HepG2 (cell line): ENCODE measurements at regions not wholly inside any gene's neighbourhood (a gene's known extent, or its start where the extent isn't known, plus 50 kb on each side); places are given as distances from the start of the nearest gene placed in this dataset.

ENCODE experiments used
- ATAC-seq: fragments of 200-7000 bp; cut with Tn5 transposase; 3 replicates; pipeline ENCODE4 v1.9.1; 2020; ENCODE audit warnings: mild to moderate bottlenecking, moderate library complexity
- BruUV-seq: library from RNA; stranded (reverse); fragments of 400-500 nt; replicated peaks from 2 replicates; lab custom pipeline; 2021; lab: Mats Ljungman, UMichigan
- CTCF ChIA-PET: fragments of 300-600 bp; formaldehyde crosslinking; extraction: SDS; loops from one replicate; lab custom pipeline; 2021; ENCODE audit warnings: low total read pairs, inconsistent platforms, low intra/inter-chr PET ratio; lab: Yijun Ruan, JAX
- POLR2A ChIA-PET: fragments of 350-600 bp; sonication (Branson Sonifier 250); formaldehyde crosslinking; loops from one replicate; lab custom pipeline; 2020; ENCODE audit warnings: antibody characterized with exemption, inconsistent platforms; lab: Yijun Ruan, JAX
- DNase-seq: peaks from one replicate; pipeline ENCODE4 v3.0.0-alpha.2; 2015; ENCODE audit warnings: low spot score
- FAIRE-seq: peaks from 3 replicates; lab custom pipeline; 2011; peaks lifted over from hg19 to GRCh38; lab: Jason Lieb, UNC
- H2AFZ ChIP-seq: one replicate; pipeline ENCODE4 v1.6.1; 2011; ENCODE audit warnings: low read length, inconsistent platforms
- H3K27ac ChIP-seq: fragments of 300-600 bp; 3 replicates; pipeline ENCODE4 v1.8.0; 2011; ENCODE audit warnings: mixed run types, mild to moderate bottlenecking, mixed read lengths, low read length, inconsistent platforms; ENCODE audit not compliant: insufficient read depth; ENCODE audit errors: extremely low read length
- H3K27me3 ChIP-seq, 2 experiments: fragments of 200-600 bp in 1 of 2; 2 replicates in 1 of 2; 3 replicates in 1 of 2; pipeline versions ENCODE4 v1.6.0 to v1.8.0; 2011; ENCODE audit warnings: low read length in 2 of 2, mild to moderate bottlenecking in 2 of 2, moderate library complexity in 2 of 2, inconsistent platforms in 1 of 2; ENCODE audit not compliant: insufficient read depth in 2 of 2, control insufficient read depth in 1 of 2
- H3K36me3 ChIP-seq, 2 experiments: fragments of 200-600 bp in 1 of 2; replicated peaks in 1 of 2; 2 replicates in 1 of 2; 3 replicates in 1 of 2; pipeline versions ENCODE4 v1.5.1 to v1.8.0; 2011; ENCODE audit warnings: low read length in 2 of 2, inconsistent platforms in 1 of 2; ENCODE audit not compliant: insufficient read depth in 2 of 2, control insufficient read depth in 1 of 2
- H3K4me1 ChIP-seq: 2 replicates; pipeline ENCODE4 v1.5.1; 2012; ENCODE audit warnings: low read length, inconsistent platforms; ENCODE audit not compliant: insufficient read depth
- H3K4me2 ChIP-seq: 2 replicates; pipeline ENCODE4 v1.6.0; 2011; ENCODE audit warnings: low read depth, low read length, inconsistent platforms
- H3K4me3 ChIP-seq, 3 experiments: fragments of 200-600 bp in 1 of 3; sonication (generic), shearing (Covaris generic) in 1 of 3; replicated peaks in 1 of 3; 2 replicates each; pipeline ENCODE4 v1.5.1; 2011 to 2016; ENCODE audit warnings: low read length in 3 of 3, inconsistent platforms in 2 of 3, low read depth in 2 of 3, mild to moderate bottlenecking in 2 of 3, control low read depth in 1 of 3, mixed read lengths in 1 of 3; ENCODE audit not compliant: insufficient read depth in 1 of 3
- H3K79me2 ChIP-seq: one replicate; pipeline ENCODE4 v1.6.1; 2011; ENCODE audit warnings: low read length, inconsistent platforms; ENCODE audit not compliant: insufficient read depth
- H3K9ac ChIP-seq: 2 replicates; pipeline ENCODE4 v1.6.0; 2011; ENCODE audit warnings: mild to moderate bottlenecking, low read depth, low read length, inconsistent platforms; ENCODE audit not compliant: insufficient read depth
- H3K9me3 ChIP-seq: 2 replicates; pipeline ENCODE4 v1.5.1; 2012; ENCODE audit warnings: mild to moderate bottlenecking, low read length
- H4K20me1 ChIP-seq: 2 replicates; pipeline ENCODE4 v1.6.0; 2011; ENCODE audit warnings: inconsistent platforms, mild to moderate bottlenecking, low read length, moderate library complexity; ENCODE audit not compliant: insufficient read depth
- HHEX ChIP-seq: IDR thresholded peaks from 2 replicates; pipeline ENCODE4 v1.6.1; 2016; ENCODE audit warnings: control low read depth
- MTA3 ChIP-seq: sonication (generic); formaldehyde crosslinking; IDR thresholded peaks from 2 replicates; pipeline ENCODE4 v1.4.0; 2020; ENCODE audit warnings: missing genetic modification reagents
- NR0B2 ChIP-seq: sonication (generic); formaldehyde crosslinking; IDR thresholded peaks from 2 replicates; pipeline ENCODE4 v1.4.0; 2020; ENCODE audit warnings: mild to moderate bottlenecking, missing genetic modification reagents
- ZFP1 ChIP-seq: IDR thresholded peaks from 2 replicates; pipeline ENCODE4 v1.6.1; 2016
- ZNF414 ChIP-seq: sonication (generic); formaldehyde crosslinking; IDR thresholded peaks from 2 replicates; pipeline ENCODE4 v1.5.0; 2020; ENCODE audit warnings: missing genetic modification reagents
- ZNF547 ChIP-seq: sonication (generic); formaldehyde crosslinking; IDR thresholded peaks from 2 replicates; pipeline ENCODE4 v1.5.1; 2020; ENCODE audit warnings: mild to moderate bottlenecking, missing genetic modification reagents
- ZNF564 ChIP-seq: sonication (generic); formaldehyde crosslinking; IDR thresholded peaks from 2 replicates; pipeline ENCODE4 v1.8.1; 2023; ENCODE audit warnings: mild to moderate bottlenecking, missing genetic modification reagents
- ZNF709 ChIP-seq: sonication (generic); formaldehyde crosslinking; IDR thresholded peaks from 2 replicates; pipeline ENCODE4 v1.5.0; 2020; ENCODE audit warnings: mild to moderate bottlenecking, missing genetic modification reagents
- WGBS: methylation state at CpG from one replicate; pipeline ENCODE4 v1.1.6; 2017; ENCODE audit warnings: low lambda C conversion rate; 5-methylcytosine and 5-hydroxymethylcytosine counted together
- in situ Hi-C: cut with HindIII; loops from 2 replicates; pipeline ENCODE4 v1.10.0; 2017; ENCODE audit warnings: low pct_unique_long_range_greater_than_20kb; ENCODE audit not compliant: extremely low pct_ligation_motif_present
- intact Hi-C: fragments of 100-400 bp; cut with micrococcal nuclease; formaldehyde crosslinking; loops from one replicate; pipeline ENCODE4 v1.10.0; 2022; ENCODE audit not compliant: unreplicated experiment
- TF ChIP-seq, protein P1 (sequence below): sonication (generic); formaldehyde crosslinking; conservative IDR thresholded peaks from 2 replicates; pipeline ENCODE4 v1.8.0; 2022; ENCODE audit warnings: mild to moderate bottlenecking, moderate library complexity, missing genetic modification reagents
- TF ChIP-seq, protein P2 (sequence below): sonication (generic); formaldehyde crosslinking; IDR thresholded peaks from 2 replicates; pipeline ENCODE4 v1.5.0; 2020; ENCODE audit warnings: mild to moderate bottlenecking, missing genetic modification reagents, borderline replicate concordance

DNA sequence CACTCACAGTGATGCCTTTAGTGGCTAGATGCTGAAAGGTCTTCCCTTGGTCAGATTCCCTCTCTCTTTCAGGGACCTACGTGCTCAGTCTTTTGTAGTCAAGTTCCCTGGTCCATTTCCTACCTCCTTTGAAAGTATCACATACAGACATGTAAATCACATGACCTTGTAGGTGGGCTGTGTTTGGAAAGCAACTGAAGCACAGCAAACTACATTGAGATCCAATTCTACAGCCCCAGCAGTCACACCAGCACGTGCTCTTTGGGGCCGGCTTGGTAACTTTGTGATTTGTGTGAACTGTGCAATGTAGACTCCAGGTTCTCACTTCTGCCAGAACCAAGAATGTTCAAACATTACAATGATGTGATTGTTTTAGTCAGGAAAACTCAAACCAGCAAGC lies 89.7 kb upstream of the PLPP4 start:
- ATAC-seq: no peak
- Histone ChIP-seq H3K27ac (no peak overlapping the region), H3K27me3 (no peaks in the 10 kb centered on the region), H3K36me3 (no peaks in the 10 kb centered on the region), H3K9ac (no peak overlapping the region), H3K4me3 (no peak overlapping the region), H3K4me2 (no peak overlapping the region), H3K79me2 (no peaks in the 10 kb centered on the region), H2AFZ (no peak overlapping the region), H3K4me1 (peaks cover 18% of the 10 kb centered on the region), H3K9me3 (no peaks in the 10 kb centered on the region), H4K20me1 (no peaks in the 10 kb centered on the region)
- in situ Hi-C loops (no loop called here), intact Hi-C loops (no loop called here)
- 44% methylated on average over 3 of the region's 3 CpGs for WGBS
- ChIA-PET CTCF (no interaction called here), POLR2A (no interaction called here)
- FAIRE-seq: no peak
- BruUV-seq: no TSS peak
- DNase-seq: no peak
- TF ChIP-seq ZNF709: no peak
- TF ChIP-seq, protein P1, sequence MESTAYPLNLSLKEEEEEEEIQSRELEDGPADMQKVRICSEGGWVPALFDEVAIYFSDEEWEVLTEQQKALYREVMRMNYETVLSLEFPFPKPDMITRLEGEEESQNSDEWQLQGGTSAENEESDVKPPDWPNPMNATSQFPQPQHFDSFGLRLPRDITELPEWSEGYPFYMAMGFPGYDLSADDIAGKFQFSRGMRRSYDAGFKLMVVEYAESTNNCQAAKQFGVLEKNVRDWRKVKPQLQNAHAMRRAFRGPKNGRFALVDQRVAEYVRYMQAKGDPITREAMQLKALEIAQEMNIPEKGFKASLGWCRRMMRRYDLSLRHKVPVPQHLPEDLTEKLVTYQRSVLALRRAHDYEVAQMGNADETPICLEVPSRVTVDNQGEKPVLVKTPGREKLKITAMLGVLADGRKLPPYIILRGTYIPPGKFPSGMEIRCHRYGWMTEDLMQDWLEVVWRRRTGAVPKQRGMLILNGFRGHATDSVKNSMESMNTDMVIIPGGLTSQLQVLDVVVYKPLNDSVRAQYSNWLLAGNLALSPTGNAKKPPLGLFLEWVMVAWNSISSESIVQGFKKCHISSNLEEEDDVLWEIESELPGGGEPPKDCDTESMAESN: no peak
- TF ChIP-seq ZFP1 (CRISPR knock-in tag): no peak
- TF ChIP-seq HHEX (CRISPR knock-in tag): no peak
- TF ChIP-seq, protein P2, sequence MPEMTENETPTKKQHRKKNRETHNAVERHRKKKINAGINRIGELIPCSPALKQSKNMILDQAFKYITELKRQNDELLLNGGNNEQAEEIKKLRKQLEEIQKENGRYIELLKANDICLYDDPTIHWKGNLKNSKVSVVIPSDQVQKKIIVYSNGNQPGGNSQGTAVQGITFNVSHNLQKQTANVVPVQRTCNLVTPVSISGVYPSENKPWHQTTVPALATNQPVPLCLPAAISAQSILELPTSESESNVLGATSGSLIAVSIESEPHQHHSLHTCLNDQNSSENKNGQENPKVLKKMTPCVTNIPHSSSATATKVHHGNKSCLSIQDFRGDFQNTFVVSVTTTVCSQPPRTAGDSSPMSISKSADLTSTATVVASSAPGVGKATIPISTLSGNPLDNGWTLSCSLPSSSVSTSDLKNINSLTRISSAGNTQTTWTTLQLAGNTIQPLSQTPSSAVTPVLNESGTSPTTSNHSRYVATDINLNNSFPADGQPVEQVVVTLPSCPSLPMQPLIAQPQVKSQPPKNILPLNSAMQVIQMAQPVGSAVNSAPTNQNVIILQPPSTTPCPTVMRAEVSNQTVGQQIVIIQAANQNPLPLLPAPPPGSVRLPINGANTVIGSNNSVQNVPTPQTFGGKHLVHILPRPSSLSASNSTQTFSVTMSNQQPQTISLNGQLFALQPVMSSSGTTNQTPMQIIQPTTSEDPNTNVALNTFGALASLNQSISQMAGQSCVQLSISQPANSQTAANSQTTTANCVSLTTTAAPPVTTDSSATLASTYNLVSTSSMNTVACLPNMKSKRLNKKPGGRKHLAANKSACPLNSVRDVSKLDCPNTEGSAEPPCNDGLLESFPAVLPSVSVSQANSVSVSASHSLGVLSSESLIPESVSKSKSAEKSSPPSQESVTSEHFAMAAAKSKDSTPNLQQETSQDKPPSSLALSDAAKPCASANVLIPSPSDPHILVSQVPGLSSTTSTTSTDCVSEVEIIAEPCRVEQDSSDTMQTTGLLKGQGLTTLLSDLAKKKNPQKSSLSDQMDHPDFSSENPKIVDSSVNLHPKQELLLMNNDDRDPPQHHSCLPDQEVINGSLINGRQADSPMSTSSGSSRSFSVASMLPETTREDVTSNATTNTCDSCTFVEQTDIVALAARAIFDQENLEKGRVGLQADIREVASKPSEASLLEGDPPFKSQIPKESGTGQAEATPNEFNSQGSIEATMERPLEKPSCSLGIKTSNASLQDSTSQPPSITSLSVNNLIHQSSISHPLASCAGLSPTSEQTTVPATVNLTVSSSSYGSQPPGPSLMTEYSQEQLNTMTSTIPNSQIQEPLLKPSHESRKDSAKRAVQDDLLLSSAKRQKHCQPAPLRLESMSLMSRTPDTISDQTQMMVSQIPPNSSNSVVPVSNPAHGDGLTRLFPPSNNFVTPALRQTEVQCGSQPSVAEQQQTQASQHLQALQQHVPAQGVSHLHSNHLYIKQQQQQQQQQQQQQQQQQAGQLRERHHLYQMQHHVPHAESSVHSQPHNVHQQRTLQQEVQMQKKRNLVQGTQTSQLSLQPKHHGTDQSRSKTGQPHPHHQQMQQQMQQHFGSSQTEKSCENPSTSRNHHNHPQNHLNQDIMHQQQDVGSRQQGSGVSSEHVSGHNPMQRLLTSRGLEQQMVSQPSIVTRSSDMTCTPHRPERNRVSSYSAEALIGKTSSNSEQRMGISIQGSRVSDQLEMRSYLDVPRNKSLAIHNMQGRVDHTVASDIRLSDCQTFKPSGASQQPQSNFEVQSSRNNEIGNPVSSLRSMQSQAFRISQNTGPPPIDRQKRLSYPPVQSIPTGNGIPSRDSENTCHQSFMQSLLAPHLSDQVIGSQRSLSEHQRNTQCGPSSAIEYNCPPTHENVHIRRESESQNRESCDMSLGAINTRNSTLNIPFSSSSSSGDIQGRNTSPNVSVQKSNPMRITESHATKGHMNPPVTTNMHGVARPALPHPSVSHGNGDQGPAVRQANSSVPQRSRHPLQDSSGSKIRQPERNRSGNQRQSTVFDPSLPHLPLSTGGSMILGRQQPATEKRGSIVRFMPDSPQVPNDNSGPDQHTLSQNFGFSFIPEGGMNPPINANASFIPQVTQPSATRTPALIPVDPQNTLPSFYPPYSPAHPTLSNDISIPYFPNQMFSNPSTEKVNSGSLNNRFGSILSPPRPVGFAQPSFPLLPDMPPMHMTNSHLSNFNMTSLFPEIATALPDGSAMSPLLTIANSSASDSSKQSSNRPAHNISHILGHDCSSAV (CRISPR knock-in tag): no peak
- no peak for TF ChIP-seq ZNF564 (CRISPR knock-in tag)
- no peak for TF ChIP-seq ZNF414 (CRISPR knock-in tag)
- no peak for TF ChIP-seq ZNF547 (CRISPR knock-in tag)
- TF ChIP-seq NR0B2 (CRISPR knock-in tag): no peak
- TF ChIP-seq MTA3: no peak
